Ishikawa (cell line): ENCODE measurements at regions not wholly inside any gene's neighbourhood (a gene's known extent, or its start where the extent isn't known, plus 50 kb on each side); places are given as distances from the start of the nearest gene placed in this dataset.

Experiments used
- CEBPB ChIP-seq: IDR thresholded peaks from 2 replicates; pipeline ENCODE4 v1.6.1; 2012
- CREB1 ChIP-seq: IDR thresholded peaks from 2 replicates; pipeline ENCODE4 v1.6.1; 2012; ENCODE audit warnings: low read depth
- EGR1 ChIP-seq: IDR thresholded peaks from 2 replicates; pipeline ENCODE4 v1.6.1; 2012
- EP300 ChIP-seq: IDR thresholded peaks from 2 replicates; pipeline ENCODE4 v1.6.1; 2012; ENCODE audit warnings: borderline replicate concordance
- FOXM1 ChIP-seq: IDR thresholded peaks from 2 replicates; pipeline ENCODE4 v1.6.1; 2012; ENCODE audit warnings: low read depth, borderline replicate concordance
- MAX ChIP-seq: IDR thresholded peaks from 2 replicates; pipeline ENCODE4 v1.6.1; 2012
- NFIC ChIP-seq: IDR thresholded peaks from 2 replicates; pipeline ENCODE4 v1.6.1; 2012
- RAD21 ChIP-seq: IDR thresholded peaks from 2 replicates; pipeline ENCODE4 v1.6.1; 2012; ENCODE audit warnings: low read depth
- REST ChIP-seq: IDR thresholded peaks from 2 replicates; pipeline ENCODE4 v1.6.1; 2012; ENCODE audit warnings: low read depth, mild to moderate bottlenecking
- TAF1 ChIP-seq: IDR thresholded peaks from 2 replicates; pipeline ENCODE4 v1.6.1; 2012; ENCODE audit warnings: low read depth, mild to moderate bottlenecking
- TCF12 ChIP-seq: IDR thresholded peaks from 2 replicates; pipeline ENCODE4 v1.6.1; 2012; ENCODE audit warnings: low read depth
- TEAD4 ChIP-seq: IDR thresholded peaks from 2 replicates; pipeline ENCODE4 v1.6.1; 2012
- USF1 ChIP-seq: IDR thresholded peaks from 2 replicates; pipeline ENCODE4 v1.6.1; 2012
- YY1 ChIP-seq: IDR thresholded peaks from 2 replicates; pipeline ENCODE4 v1.6.1; 2012; ENCODE audit warnings: low read depth
- ZBTB7A ChIP-seq: IDR thresholded peaks from 2 replicates; pipeline ENCODE4 v1.6.1; 2012; ENCODE audit warnings: low read depth

GRCh38 chr3:14252321-14253021 lies 73.9 kb downstream of the LSM3 start:
- no peak for TF ChIP-seq ZBTB7A

GRCh38 chr3:14253022-14253706 lies 74.5 kb downstream of the LSM3 start:
- TF ChIP-seq MAX: no peak
- TF ChIP-seq EGR1: no peak
- TF ChIP-seq CEBPB: no peak
- TF ChIP-seq RAD21: no peak
- TF ChIP-seq USF1: no peak
- no peak for TF ChIP-seq TAF1
- no peak for TF ChIP-seq CREB1
- no peak for TF ChIP-seq TEAD4
- TF ChIP-seq ZBTB7A: no peak
- no peak for TF ChIP-seq EP300

- TF ChIP-seq CREB1 (no peak), ZBTB7A (no peak), MAX (no peak), TCF12 (no peak), REST (no peak), EP300 (no peak), FOXM1 (no peak), CEBPB (no peak)
Measured at GRCh38 chr3:14253707-14254382, 75.2 kb downstream of the LSM3 start.

- TF ChIP-seq RAD21: no peak
- no peak for TF ChIP-seq MAX
- TF ChIP-seq FOXM1: no peak
- TF ChIP-seq ZBTB7A: no peak
- no peak for TF ChIP-seq USF1
- no peak for TF ChIP-seq NFIC
- no peak for TF ChIP-seq TEAD4
- TF ChIP-seq TAF1: no peak
- no peak for TF ChIP-seq EP300
Measured at GRCh38 chr3:14254812-14255702, 76.4 kb downstream of the LSM3 start.

- TF ChIP-seq YY1: no peak
- no peak for TF ChIP-seq REST
- no peak for TF ChIP-seq FOXM1
- no peak for TF ChIP-seq TAF1
- no peak for TF ChIP-seq TEAD4
- no peak for TF ChIP-seq RAD21
- no peak for TF ChIP-seq USF1
- no peak for TF ChIP-seq CEBPB
- no peak for TF ChIP-seq EP300
- no peak for TF ChIP-seq ZBTB7A
Measured at GRCh38 chr3:14256046-14256445, 77.4 kb downstream of the LSM3 start.
